ENCODE measurements at regions not wholly inside any gene's neighbourhood (a gene's known extent, or its start where the extent isn't known, plus 50 kb on each side); places are given as distances from the start of the nearest gene placed in this dataset.
"Not testable (repeated sequence)": the region's sequence is repeated elsewhere in the genome, so short reads cannot be mapped to it uniquely, and the experiment has no call there.

GRCh38 chr3:18625085-18625484 is 199.9 kb upstream of the SATB1 start:
- no peak for DNase-seq (ENCODE audit: low read depth in 3 of 3)

- no peak for DNase-seq (ENCODE audit: low read depth in 3 of 3)
Observed at GRCh38 chr3:18623220-18623619, 198.1 kb upstream of the SATB1 start.

- no peak for DNase-seq (ENCODE audit: low read depth in 3 of 3)
Observed at GRCh38 chr3:18618723-18619122, 193.6 kb upstream of the SATB1 start.

- DNase-seq (ENCODE audit: low read depth in 3 of 3), result no peak
Observed at GRCh38 chr3:18611991-18612390, 186.9 kb upstream of the SATB1 start.

- no peak for DNase-seq (ENCODE audit: low read depth in 3 of 3)
Observed at GRCh38 chr3:18609187-18609586, 184.0 kb upstream of the SATB1 start.

GRCh38 chr3:18597919-18598318 is 172.8 kb upstream of the SATB1 start:
- DNase-seq (ENCODE audit: low read depth in 3 of 3), result no peak

- DNase-seq (ENCODE audit: low read depth in 3 of 3), result no peak
Observed at GRCh38 chr3:18593231-18593630, 168.1 kb upstream of the SATB1 start.

- DNase-seq (ENCODE audit: low read depth in 3 of 3), result no peak
Observed at GRCh38 chr3:18591120-18591519, 166.0 kb upstream of the SATB1 start.

- no peak for DNase-seq (ENCODE audit: low read depth in 3 of 3)
Observed at GRCh38 chr3:18586076-18586475, 160.9 kb upstream of the SATB1 start.

- no peak for DNase-seq (ENCODE audit: low read depth in 3 of 3)
Observed at GRCh38 chr3:18585004-18585968, 160.1 kb upstream of the SATB1 start.

- DNase-seq (ENCODE audit: low read depth in 3 of 3), result no peak
Observed at GRCh38 chr3:18580268-18580667, 155.1 kb upstream of the SATB1 start.

- no peak for DNase-seq (ENCODE audit: low read depth in 3 of 3)
Observed at GRCh38 chr3:18579661-18580060, 154.5 kb upstream of the SATB1 start.

- no peak for DNase-seq (ENCODE audit: low read depth in 3 of 3)
Observed at GRCh38 chr3:18575573-18575972, 150.4 kb upstream of the SATB1 start.

GRCh38 chr3:18572809-18573208 is 147.7 kb upstream of the SATB1 start:
- no peak for DNase-seq (ENCODE audit: low read depth in 3 of 3)

GRCh38 chr3:18567293-18567692 is 142.2 kb upstream of the SATB1 start:
- DNase-seq (ENCODE audit: low read depth in 3 of 3), result no peak

GRCh38 chr3:18562364-18563154 is 137.4 kb upstream of the SATB1 start:
- no peak for DNase-seq (ENCODE audit: low read depth in 3 of 3)

- peak in 1 of 3 experiments; percentile 5 for DNase-seq (ENCODE audit: low read depth in 3 of 3)
Observed at GRCh38 chr3:18559331-18559842, 134.2 kb upstream of the SATB1 start.

GRCh38 chr3:18558507-18558906 is 133.4 kb upstream of the SATB1 start:
- no peak for DNase-seq (ENCODE audit: low read depth in 3 of 3)

GRCh38 chr3:18557216-18557615 is 132.1 kb upstream of the SATB1 start:
- no peak for DNase-seq (ENCODE audit: low read depth in 3 of 3)

- DNase-seq (ENCODE audit: low read depth in 3 of 3), result peak; percentile 14 to 25 (median 22)
Observed at GRCh38 chr3:18556503-18557135, 131.5 kb upstream of the SATB1 start.

- DNase-seq (ENCODE audit: low read depth in 3 of 3), result no peak
Observed at GRCh38 chr3:18556001-18556408, 130.9 kb upstream of the SATB1 start.

GRCh38 chr3:18552579-18553105 is 127.5 kb upstream of the SATB1 start:
- not testable (repeated sequence) for DNase-seq (ENCODE audit: low read depth in 3 of 3)

Measured in stimulated activated CD4-positive, alpha-beta T cell treated with anti-CD3 and anti-CD28 coated beads, TNF-alpha, amount 100 ng/mL, for 4 hours (primary cell).